ENCODE measurements at regions not wholly inside any gene's neighbourhood (a gene's known extent, or its start where the extent isn't known, plus 50 kb on each side); places are given as distances from the start of the nearest gene placed in this dataset.
"Not testable (repeated sequence)": the region's sequence is repeated elsewhere in the genome, so short reads cannot be mapped to it uniquely, and the experiment has no call there.

DNA sequence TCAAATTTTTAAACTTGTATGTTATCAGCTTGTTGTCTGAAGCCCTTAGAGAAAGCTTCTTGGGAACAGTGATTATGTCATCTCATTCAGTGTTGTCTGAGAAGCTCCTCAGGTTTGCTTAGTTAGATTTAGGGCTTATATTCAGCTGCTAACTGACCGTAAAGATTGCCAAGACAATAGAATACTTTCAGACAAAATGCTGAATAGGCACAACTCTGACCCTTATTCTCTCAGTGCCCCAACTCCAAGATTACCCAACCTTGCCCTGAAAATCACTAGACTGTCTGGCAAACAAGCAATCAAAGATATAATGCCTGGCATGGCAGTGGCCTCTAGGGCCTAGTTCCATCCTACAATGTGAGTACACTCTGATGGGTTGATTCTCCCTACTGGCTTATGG lies 950.5 kb upstream of the HS3ST1 start:
- no peak for DNase-seq (ENCODE audit: low spot score)
- no peak overlapping the region for H3K27ac Mint-ChIP-seq (ENCODE audit: unreplicated experiment)
- no peaks in the 10 kb centered on the region for H3K4me1 Mint-ChIP-seq (ENCODE audit: low read depth)
- H3K36me3 Mint-ChIP-seq (ENCODE audit: low read depth): no peaks in the 10 kb centered on the region
- no peak overlapping the region for H3K4me3 Mint-ChIP-seq (ENCODE audit: unreplicated experiment)
- peaks cover 11% of the 10 kb centered on the region for H3K9me3 Mint-ChIP-seq (ENCODE audit: low read depth)
- peaks cover 3% of the 10 kb centered on the region for H3K27me3 Mint-ChIP-seq (ENCODE audit: low read depth)
- TF ChIP-seq, protein P1, sequence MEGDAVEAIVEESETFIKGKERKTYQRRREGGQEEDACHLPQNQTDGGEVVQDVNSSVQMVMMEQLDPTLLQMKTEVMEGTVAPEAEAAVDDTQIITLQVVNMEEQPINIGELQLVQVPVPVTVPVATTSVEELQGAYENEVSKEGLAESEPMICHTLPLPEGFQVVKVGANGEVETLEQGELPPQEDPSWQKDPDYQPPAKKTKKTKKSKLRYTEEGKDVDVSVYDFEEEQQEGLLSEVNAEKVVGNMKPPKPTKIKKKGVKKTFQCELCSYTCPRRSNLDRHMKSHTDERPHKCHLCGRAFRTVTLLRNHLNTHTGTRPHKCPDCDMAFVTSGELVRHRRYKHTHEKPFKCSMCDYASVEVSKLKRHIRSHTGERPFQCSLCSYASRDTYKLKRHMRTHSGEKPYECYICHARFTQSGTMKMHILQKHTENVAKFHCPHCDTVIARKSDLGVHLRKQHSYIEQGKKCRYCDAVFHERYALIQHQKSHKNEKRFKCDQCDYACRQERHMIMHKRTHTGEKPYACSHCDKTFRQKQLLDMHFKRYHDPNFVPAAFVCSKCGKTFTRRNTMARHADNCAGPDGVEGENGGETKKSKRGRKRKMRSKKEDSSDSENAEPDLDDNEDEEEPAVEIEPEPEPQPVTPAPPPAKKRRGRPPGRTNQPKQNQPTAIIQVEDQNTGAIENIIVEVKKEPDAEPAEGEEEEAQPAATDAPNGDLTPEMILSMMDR (IDR thresholded peaks at IDR 0.05): no peak

DNA sequence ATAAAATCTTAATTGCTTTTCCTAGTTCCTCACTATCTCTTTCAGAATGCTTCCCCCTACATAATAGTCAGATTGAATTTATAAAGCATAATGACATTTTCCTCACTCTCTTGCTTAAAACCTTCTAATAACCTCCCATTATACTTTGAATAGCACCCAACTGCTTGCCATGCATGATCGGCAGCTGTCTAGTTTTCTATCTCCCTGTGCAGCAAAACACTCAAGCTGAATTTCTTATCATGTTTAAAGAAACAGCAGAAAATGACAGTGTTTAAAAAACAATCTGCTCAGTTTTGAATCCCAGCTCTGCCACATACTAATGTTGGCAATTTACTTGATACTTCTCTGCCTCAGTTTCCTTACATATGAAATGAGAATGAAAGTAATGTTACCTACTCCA lies 947.1 kb upstream of the HS3ST1 start:
- H3K4me3 Mint-ChIP-seq (ENCODE audit: unreplicated experiment): no peak overlapping the region
- TF ChIP-seq, protein P1 (IDR thresholded peaks at IDR 0.05): no peak
- H3K27ac Mint-ChIP-seq (ENCODE audit: unreplicated experiment): no peak overlapping the region
- no peak for DNase-seq (ENCODE audit: low spot score)
- no peaks in the 10 kb centered on the region for H3K4me1 Mint-ChIP-seq (ENCODE audit: low read depth)
- peaks cover 3% of the 10 kb centered on the region for H3K27me3 Mint-ChIP-seq (ENCODE audit: low read depth)
- no peaks in the 10 kb centered on the region for H3K36me3 Mint-ChIP-seq (ENCODE audit: low read depth)
- H3K9me3 Mint-ChIP-seq (ENCODE audit: low read depth): no peaks in the 10 kb centered on the region

DNA sequence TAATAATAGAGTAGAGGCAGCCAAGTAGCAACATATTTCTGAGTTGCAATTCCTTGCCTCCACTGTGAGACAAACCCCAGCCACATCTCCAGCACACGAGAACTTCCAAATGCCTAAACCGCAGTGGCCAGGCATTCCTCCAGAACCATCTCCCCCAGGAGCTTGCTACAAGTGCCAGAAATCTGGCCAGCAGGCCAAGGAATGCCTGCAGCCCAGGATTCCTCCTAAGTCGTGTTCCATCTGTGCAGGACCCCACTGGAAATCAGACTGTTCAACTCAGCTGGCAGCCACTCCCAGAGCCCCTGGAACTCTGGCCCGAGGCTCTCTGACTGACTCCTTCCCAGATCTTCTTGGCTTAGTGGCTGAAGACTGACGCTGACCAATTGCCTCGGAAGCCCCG lies 937.2 kb upstream of the HS3ST1 start:
- H3K4me1 Mint-ChIP-seq (ENCODE audit: low read depth); DNase-seq (ENCODE audit: low spot score); H3K36me3 Mint-ChIP-seq (ENCODE audit: low read depth); H3K9me3 Mint-ChIP-seq (ENCODE audit: low read depth); H3K4me3 Mint-ChIP-seq (ENCODE audit: unreplicated experiment); H3K27me3 Mint-ChIP-seq (ENCODE audit: low read depth); H3K27ac Mint-ChIP-seq (ENCODE audit: unreplicated experiment): not testable (repeated sequence)

DNA sequence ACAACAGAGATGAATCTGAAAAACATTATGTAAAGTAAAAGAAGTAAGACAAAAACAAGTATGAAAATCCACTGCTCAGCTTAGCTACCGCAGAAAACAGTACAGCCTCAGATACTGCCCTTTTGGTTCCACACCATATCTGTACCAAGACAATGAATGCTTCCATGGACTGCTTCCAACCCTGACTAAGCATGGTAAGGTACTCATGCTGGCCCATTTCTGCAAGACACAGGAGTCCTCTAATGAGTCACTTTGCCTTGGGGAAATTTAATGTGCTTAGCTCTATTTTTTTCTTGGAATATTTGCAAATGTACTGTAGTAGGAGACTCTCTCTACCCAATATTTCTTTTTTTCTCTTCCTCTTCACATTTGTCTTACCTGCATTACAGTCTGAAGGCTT lies 931.7 kb upstream of the HS3ST1 start:
- H3K4me3 Mint-ChIP-seq (ENCODE audit: unreplicated experiment): no peak overlapping the region
- H3K4me1 Mint-ChIP-seq (ENCODE audit: low read depth): no peaks in the 10 kb centered on the region
- no peaks in the 10 kb centered on the region for H3K36me3 Mint-ChIP-seq (ENCODE audit: low read depth)
- H3K27me3 Mint-ChIP-seq (ENCODE audit: low read depth): peaks cover 5% of the 10 kb centered on the region
- H3K27ac Mint-ChIP-seq (ENCODE audit: unreplicated experiment): no peak overlapping the region
- TF ChIP-seq, protein P1 (IDR thresholded peaks at IDR 0.05): no peak
- H3K9me3 Mint-ChIP-seq (ENCODE audit: low read depth): peaks cover 2% of the 10 kb centered on the region
- DNase-seq (ENCODE audit: low spot score): no peak

DNA sequence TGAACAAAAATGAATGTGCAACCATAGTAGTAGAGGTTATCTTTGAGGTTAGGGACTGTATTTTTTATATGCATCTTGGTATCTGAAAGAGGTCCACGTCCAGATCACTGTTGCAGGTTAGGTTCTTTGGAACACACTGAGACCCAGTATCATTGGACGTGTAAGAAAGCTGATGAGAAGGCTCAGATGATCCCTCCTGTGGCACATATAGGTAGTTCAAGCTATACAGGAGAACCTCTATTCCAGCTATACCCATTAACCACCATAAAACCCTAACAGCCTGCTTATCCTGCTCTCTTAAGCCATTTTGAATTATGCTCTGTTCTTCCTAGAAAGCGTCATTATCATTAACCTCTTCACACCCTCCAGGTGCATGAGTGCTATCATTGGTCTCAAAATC lies 930.7 kb upstream of the HS3ST1 start:
- DNase-seq (ENCODE audit: low spot score): no peak
- Mint-ChIP-seq H3K4me1 (ENCODE audit: low read depth) (no peaks in the 10 kb centered on the region), H3K4me3 (ENCODE audit: unreplicated experiment) (no peak overlapping the region), H3K27ac (ENCODE audit: unreplicated experiment) (no peak overlapping the region), H3K27me3 (ENCODE audit: low read depth) (peaks cover 2% of the 10 kb centered on the region), H3K9me3 (ENCODE audit: low read depth) (no peaks in the 10 kb centered on the region), H3K36me3 (ENCODE audit: low read depth) (no peaks in the 10 kb centered on the region)
- TF ChIP-seq, protein P1 (IDR thresholded peaks at IDR 0.05): no peak

DNA sequence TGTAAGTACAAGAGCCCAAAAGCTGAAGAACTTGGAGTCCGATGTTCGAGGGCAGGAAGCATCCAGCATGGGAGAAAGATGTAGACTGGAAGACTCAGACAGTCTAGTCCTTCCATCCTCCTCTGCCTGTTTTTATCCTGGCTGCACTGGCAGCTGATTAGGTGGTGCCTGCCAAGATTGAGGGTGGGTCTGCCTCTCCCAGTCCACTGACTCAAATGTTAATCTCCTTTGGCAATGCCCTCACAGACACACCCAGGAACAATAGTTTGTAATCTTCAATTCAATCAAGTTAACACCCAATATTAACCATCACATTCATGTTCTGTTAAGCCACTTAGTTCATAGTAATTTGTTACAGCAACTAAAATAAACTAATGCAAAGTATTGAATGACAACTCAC lies 904.4 kb upstream of the HS3ST1 start:
- not testable (repeated sequence) for DNase-seq (ENCODE audit: low spot score); H3K4me1 Mint-ChIP-seq (ENCODE audit: low read depth); H3K36me3 Mint-ChIP-seq (ENCODE audit: low read depth); H3K4me3 Mint-ChIP-seq (ENCODE audit: unreplicated experiment); H3K27me3 Mint-ChIP-seq (ENCODE audit: low read depth); H3K27ac Mint-ChIP-seq (ENCODE audit: unreplicated experiment)
- H3K9me3 Mint-ChIP-seq (ENCODE audit: low read depth): peaks cover 29% of the 10 kb centered on the region

All from chondrocyte (in vitro differentiated cells).